Stimulated activated naive CD8-positive, alpha-beta T cell treated with anti-CD3 and anti-CD28 coated beads, Interleukin-15, amount 100 ng/mL, for 72 hours (primary cell): ENCODE measurements at regions not wholly inside any gene's neighbourhood (a gene's known extent, or its start where the extent isn't known, plus 50 kb on each side); places are given as distances from the start of the nearest gene placed in this dataset.

ENCODE experiments used
- ATAC-seq: fragments of 150-1000 bp; cut with Tn5 transposase; 2 replicates; pipeline ENCODE4 v1.10.0; 2021; ENCODE audit warnings: mild to moderate bottlenecking, moderate library complexity
- DNase-seq, 2 donors: peaks; one replicate each; pipeline ENCODE4 v3.0.0; 2021 to 2022
- H3K27ac Mint-ChIP-seq, 2 donors: one replicate each; pipeline ENCODE4 v1.8.0; 2022; ENCODE audit warnings: mild to moderate bottlenecking in 2 of 2, mixed read lengths in 2 of 2, moderate library complexity in 2 of 2
- H3K27me3 Mint-ChIP-seq: one replicate; pipeline ENCODE4 v1.8.0; 2022; ENCODE audit warnings: mixed read lengths
- H3K4me1 Mint-ChIP-seq: one replicate; pipeline ENCODE4 v1.8.0; 2022; ENCODE audit warnings: mild to moderate bottlenecking, mixed read lengths
- H3K4me3 Mint-ChIP-seq, 2 donors: one replicate each; pipeline ENCODE4 v1.8.0; 2022; ENCODE audit warnings: mild to moderate bottlenecking in 2 of 2, mixed read lengths in 2 of 2, moderate library complexity in 1 of 2
- H3K9me3 Mint-ChIP-seq, 2 donors: one replicate each; pipeline ENCODE4 v1.8.0; 2022; ENCODE audit warnings: mixed read lengths in 2 of 2

DNA sequence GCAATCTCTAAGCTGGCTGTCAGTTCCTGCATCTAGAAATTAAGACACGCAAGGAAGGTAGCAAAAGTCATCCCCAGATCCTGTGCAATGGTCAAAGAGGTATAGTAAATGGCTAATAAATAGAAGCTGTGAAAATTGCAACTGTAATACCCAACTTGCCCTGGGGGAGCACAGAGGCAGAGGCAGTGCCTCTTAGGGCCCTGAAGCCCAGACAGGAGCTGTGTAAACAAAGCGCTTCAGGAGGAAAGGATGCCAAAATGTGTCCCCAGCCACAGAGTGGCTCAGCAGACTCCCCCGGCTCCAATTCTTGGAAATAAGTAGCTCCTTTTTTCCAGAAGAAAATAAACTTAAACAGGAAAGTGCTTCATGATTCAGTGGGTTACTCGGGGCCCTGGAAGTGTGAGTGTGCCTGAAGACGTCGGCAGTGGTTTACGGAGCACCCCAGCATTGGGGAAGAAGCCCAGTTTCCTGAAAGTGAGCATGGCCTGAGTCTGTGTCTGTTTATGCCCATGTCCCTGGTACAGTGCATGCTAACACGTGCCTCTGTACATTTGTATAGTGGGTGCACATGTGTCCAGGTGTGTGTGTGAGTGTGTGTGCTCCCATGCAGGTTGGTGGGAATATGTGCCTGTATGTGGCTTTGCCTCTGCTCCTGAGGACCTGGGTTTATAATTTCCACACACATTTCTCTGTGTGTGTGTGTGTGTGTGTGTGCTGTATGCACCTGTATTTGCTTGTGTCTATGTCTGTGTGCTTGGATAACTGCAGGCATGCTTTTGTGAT is 246.7 kb downstream of the MAFB start:
- Mint-ChIP-seq H3K27me3 (peaks cover 10% of the 10 kb centered on the region), H3K4me1 (no peaks in the 10 kb centered on the region), H3K4me3 (no peak overlapping the region), H3K27ac (no peak overlapping the region), H3K9me3 (no peaks in the 10 kb centered on the region)
- DNase-seq (no peak), ATAC-seq (no peak)

DNA sequence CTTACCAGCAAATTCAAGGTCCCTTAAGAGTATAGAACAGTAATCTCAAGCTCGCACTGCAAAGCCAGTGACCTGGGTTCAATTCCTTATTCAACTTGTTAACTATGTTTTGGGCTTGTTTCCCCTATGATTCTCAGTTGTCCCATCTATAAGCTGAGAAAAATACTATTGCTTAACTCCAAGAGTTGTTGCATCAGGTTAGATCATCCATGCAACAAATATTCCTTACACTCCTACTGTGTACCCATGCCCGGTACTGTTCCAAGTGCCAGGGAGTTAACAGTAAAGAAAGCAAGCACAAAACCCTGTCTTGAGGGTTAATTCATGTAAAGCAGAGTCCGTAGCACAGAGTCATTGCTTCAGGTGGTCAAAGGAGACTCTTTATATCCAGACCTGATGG is 247.3 kb downstream of the MAFB start:
- ATAC-seq (no peak), DNase-seq (no peak)
- H3K27ac Mint-ChIP-seq = no peak overlapping the region
- H3K4me3 Mint-ChIP-seq = no peak overlapping the region
- H3K9me3 Mint-ChIP-seq = no peaks in the 10 kb centered on the region
- peaks cover 4% of the 10 kb centered on the region for H3K27me3 Mint-ChIP-seq
- H3K4me1 Mint-ChIP-seq = no peaks in the 10 kb centered on the region

DNA sequence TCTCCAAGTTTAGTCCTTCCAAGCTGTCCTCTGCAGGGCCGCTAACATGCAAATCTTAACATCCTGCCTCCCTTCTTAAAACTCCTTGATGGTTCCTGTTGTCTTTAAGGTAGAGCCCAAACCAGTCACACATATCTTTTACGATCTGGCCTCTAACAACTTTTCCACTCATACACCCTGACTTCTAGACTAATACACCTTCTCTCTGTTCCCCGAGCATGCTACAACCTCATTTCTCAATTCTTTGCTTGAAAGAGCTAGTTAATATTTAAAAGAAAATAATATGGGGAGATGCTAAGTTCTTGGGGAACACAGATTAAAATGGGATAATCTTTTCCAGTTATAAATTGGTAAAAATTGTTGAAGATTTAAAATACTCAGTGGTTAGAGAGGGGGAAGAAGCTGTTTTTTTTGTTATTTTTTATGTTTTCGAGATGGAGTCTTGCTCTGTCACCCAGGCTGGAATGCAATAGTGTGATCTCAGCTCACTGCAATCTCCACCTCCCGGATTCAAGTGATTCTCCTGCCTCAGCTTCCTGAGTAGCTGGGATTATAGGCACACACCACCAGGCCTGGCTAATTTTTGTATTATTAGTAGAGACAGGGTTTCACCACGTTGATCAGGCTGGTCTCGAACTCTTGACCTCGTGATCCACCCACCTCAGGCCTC is 250.7 kb downstream of the MAFB start:
- ATAC-seq (no peak), DNase-seq (no peak)
- H3K4me1 Mint-ChIP-seq = no peaks in the 10 kb centered on the region
- no peaks in the 10 kb centered on the region for H3K9me3 Mint-ChIP-seq
- peaks cover 1% of the 10 kb centered on the region for H3K27me3 Mint-ChIP-seq
- no peak overlapping the region for H3K27ac Mint-ChIP-seq
- H3K4me3 Mint-ChIP-seq = no peak overlapping the region

DNA sequence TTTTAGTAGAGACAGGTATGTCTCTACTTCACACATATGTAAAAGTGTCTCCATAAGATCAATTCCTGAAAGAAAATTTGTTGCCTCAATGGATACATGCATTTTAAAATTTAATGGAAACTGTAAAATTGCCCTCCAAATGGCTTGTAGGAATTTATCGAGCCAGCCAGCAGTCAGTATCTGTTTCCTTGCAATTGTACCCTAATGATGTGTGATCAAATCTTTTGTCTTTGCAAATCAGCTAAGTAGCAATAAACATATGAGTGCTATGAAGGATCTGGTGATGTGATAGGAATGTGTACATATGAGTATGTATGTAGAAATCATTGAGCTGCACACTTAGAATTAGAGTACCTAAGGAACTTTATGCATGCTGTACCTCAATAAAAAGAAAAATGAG is 253.0 kb downstream of the MAFB start:
- peaks cover 14% of the 10 kb centered on the region for H3K27me3 Mint-ChIP-seq
- H3K9me3 Mint-ChIP-seq = no peaks in the 10 kb centered on the region
- ATAC-seq = no peak
- no peak overlapping the region for H3K4me3 Mint-ChIP-seq
- H3K4me1 Mint-ChIP-seq = no peaks in the 10 kb centered on the region
- H3K27ac Mint-ChIP-seq = no peak overlapping the region
- no peak for DNase-seq

DNA sequence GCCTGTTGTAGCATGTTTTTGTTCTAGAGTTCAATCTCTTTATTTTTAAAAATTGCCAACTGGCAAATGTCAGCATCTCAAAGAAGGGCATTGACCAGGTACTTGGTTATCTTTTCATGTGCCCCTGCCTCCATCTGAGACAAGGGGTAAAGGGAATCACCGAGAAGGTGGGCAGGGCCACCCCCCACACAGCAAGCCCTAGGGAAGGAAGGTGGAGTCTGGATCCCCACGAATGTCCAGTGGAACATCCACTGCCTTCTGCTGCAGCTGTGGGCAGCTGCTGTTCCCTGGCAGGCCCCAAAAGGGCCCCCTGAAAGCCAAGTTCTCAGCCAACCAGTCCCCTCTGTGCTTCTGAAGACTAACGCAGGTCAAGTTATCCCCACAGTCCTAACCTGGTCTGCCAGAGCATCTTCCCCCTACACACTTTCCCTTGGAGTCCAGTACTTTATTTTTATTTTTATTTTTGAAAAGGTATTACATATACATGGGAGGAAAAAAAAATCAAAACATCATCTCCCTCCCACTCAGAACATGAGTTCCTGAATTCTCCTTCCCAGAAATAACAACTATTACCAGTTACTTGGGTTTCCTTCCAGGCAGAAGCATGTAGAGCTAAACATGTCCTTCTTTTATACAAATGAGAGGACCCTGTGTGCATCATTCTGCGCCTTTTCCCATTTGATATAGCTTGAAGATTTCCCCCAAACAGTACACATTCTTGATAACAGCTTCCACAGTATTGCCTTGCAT is 253.7 kb downstream of the MAFB start:
- H3K9me3 Mint-ChIP-seq = no peaks in the 10 kb centered on the region
- H3K27ac Mint-ChIP-seq = no peak overlapping the region
- H3K4me3 Mint-ChIP-seq = no peak overlapping the region
- DNase-seq (no peak), ATAC-seq (no peak)
- H3K27me3 Mint-ChIP-seq = peaks cover 14% of the 10 kb centered on the region
- no peaks in the 10 kb centered on the region for H3K4me1 Mint-ChIP-seq

DNA sequence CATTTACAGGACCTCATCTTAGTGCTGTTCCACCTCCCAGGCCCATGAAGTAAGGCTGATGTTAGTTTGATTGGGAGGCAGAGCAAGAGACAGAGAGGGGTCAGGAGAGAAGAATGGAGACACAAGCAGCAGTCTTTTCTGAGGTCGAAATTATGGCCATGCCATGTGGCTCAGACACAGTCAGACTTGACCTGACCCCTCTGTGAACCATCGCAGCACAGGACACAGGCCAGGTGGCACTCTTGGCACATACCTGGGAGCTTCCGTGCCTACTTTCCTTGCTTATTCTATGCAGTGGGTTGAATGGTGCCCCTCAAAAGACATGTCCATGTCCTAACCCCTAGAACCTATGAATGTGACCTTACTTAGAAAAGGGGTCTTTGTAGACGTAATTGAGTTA is 254.9 kb downstream of the MAFB start:
- H3K9me3 Mint-ChIP-seq = no peaks in the 10 kb centered on the region
- no peaks in the 10 kb centered on the region for H3K4me1 Mint-ChIP-seq
- DNase-seq (no peak), ATAC-seq (no peak)
- H3K27me3 Mint-ChIP-seq = peaks cover 14% of the 10 kb centered on the region
- no peak overlapping the region for H3K4me3 Mint-ChIP-seq
- H3K27ac Mint-ChIP-seq = no peak overlapping the region

DNA sequence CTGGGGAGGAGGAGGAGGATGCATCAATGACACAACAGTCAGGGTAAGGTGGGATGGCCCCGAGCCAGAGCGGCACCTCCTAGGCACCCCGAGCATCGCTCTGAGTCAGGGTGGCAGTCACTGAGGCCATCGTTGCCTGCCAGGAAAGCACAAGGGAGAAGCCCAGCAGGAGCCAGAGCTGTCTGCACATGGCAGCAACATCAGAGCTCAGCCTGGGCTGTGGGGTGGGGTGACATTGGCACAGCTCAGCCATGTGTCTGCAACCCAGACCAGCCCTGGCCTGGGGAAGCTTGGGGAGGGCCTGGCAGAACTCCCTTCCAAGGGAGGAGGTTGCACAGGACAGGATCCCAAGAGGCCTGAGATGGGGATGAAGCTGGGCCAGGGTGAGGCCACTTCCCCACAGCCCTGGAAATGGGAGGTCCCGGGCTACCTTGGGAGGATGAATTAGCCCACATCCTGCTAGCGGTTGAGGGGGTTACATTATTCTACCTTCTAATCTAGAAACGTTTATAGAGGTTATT is 255.6 kb downstream of the MAFB start:
- H3K9me3 Mint-ChIP-seq = no peaks in the 10 kb centered on the region
- no peak for ATAC-seq
- no peak overlapping the region for H3K27ac Mint-ChIP-seq

DNA sequence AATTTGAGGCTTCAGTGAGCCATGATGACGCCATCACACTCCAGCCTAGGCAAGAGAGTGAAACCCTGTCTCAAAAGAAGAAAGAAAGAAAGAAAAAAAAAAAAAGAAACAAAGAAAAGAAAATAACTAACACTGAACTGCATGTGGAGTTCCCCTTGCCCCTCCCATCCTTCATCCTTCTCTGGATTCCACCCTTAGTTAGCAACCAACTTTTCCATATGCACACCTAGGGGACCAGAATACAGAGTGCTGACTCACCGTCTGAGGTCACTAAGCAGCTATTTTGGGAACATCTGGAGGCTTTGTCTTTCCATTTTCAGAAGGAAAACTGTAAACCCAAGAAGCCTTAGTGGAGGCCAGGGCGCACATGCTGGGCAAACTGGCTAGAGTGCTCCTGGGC is 257.4 kb downstream of the MAFB start:
- Mint-ChIP-seq H3K4me1 (no peaks in the 10 kb centered on the region), H3K27ac (no peak overlapping the region), H3K9me3 (no peaks in the 10 kb centered on the region), H3K4me3 (no peak overlapping the region), H3K27me3 (peaks cover 14% of the 10 kb centered on the region)
- DNase-seq = no peak
- no peak for ATAC-seq

More for the DNA sequence above, 255.6 kb downstream of the MAFB start:
- H3K4me3 Mint-ChIP-seq = no peak overlapping the region
- no peak for DNase-seq
- no peaks in the 10 kb centered on the region for H3K4me1 Mint-ChIP-seq
- H3K27me3 Mint-ChIP-seq = peaks cover 14% of the 10 kb centered on the region

DNA sequence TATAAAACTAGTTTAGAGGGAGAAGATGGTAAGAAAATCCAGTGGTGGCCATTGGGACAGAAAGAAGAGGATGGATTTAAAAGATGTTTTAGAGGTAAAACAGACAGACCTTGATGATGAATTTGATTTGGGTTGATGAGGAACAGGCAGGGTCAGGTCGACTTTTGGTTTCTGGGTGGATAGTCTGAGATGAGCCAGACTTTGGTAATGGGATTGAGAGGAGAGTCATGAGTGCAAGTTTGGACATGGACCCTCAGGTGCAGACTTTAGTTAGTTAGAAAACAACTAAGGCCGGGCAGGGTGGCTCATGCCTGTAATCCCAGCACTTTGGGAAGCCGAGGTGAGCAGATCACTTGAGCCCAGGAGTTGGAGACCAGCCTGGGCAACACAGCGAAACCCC is 257.9 kb downstream of the MAFB start:
- no peaks in the 10 kb centered on the region for H3K9me3 Mint-ChIP-seq
- no peaks in the 10 kb centered on the region for H3K4me1 Mint-ChIP-seq
- H3K27me3 Mint-ChIP-seq = peaks cover 14% of the 10 kb centered on the region
- DNase-seq (no peak), ATAC-seq (no peak)
- H3K4me3 Mint-ChIP-seq = no peak overlapping the region
- no peak overlapping the region for H3K27ac Mint-ChIP-seq

DNA sequence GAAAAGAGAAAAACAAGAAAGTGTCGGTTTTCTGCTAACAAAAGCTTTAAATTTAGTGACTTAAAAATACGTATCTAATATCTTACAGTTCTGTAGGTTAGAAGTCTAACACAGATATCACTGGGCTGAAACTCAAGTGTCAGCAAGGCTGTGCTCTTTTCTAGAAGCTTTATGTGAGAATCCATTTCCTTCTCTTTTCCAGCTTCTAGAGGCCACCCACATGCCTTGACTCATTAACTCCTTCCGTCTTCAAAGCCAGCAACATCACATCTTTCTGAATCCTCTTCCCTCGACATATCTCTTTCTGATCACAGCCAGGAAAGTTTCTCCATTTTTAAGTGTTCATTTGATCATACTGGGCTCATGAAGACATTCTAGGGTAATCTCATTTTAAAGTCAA is 262.0 kb downstream of the MAFB start:
- Mint-ChIP-seq H3K9me3 (peaks cover 0 to 5% of the 10 kb centered on the region in 2 donors), H3K4me3 (no peak overlapping the region), H3K27me3 (peaks cover 4% of the 10 kb centered on the region), H3K27ac (no peak overlapping the region), H3K4me1 (no peaks in the 10 kb centered on the region)
- DNase-seq = no peak
- no peak for ATAC-seq

DNA sequence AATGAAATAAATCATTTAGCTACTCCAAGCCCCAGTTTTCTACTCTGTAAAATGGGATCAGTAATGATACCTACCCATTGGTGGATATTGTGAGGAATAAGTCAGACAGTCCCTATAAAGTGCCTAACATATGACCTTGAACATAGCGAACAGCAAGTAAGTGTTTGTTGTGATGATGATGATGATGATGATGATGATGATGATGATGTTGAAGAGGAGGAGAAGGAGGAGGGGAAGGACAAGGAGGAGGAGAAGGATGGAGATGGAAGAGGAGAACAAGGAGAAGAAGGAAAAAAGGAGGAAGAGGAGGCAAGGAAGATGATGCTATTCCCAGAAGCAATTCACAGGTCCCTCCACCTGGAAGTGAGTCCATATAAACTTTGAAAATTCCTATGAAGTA is 264.3 kb downstream of the MAFB start:
- H3K4me1 Mint-ChIP-seq = no peaks in the 10 kb centered on the region
- ATAC-seq (no peak), DNase-seq (no peak)
- H3K27me3 Mint-ChIP-seq = no peaks in the 10 kb centered on the region
- no peak overlapping the region for H3K27ac Mint-ChIP-seq
- no peak overlapping the region for H3K4me3 Mint-ChIP-seq
- H3K9me3 Mint-ChIP-seq = peaks cover 0 to 5% of the 10 kb centered on the region in 2 donors

DNA sequence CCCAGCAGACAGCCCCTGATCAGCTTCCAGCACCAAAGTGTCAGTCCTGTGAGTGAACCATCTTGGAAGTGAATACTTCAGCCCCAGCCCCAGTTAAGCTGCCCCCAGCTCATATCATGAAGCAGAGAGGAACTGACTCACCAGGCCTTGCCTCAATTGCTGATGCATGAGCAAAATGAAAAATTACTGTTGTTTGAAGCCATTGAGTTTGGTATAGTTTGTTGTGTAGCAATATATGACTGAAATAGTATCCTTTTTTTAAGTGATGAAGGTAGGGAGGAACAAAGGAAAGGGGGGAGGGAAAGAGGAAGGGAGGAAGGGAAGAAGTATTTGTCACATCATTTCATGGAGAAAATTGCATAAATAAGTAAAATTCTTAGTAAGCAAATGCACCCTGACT is 266.4 kb downstream of the MAFB start:
- ATAC-seq (no peak), DNase-seq (no peak)
- Mint-ChIP-seq H3K4me3 (no peak overlapping the region), H3K27me3 (no peaks in the 10 kb centered on the region), H3K4me1 (no peaks in the 10 kb centered on the region), H3K27ac (no peak overlapping the region), H3K9me3 (peaks cover 0 to 5% of the 10 kb centered on the region in 2 donors)

DNA sequence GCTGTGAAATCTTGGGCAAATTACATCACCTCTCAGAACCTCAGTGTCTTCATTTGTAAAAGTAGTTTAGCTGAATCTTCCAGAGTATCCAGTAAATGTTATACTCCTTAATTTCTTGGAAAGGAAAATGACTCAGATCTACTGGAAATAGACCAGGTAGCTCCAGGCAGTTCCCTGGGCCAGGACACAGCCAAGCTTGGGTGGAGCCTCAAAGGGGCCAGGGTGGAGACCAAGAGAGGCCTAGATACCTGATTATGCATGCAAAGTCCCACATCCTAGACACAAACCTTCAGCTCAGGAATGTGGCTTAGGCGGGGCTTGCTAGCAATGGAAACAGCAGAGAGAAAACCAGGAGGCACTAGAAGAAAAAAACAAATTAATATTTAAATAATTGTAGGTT is 272.8 kb downstream of the MAFB start:
- no peak for DNase-seq

DNA sequence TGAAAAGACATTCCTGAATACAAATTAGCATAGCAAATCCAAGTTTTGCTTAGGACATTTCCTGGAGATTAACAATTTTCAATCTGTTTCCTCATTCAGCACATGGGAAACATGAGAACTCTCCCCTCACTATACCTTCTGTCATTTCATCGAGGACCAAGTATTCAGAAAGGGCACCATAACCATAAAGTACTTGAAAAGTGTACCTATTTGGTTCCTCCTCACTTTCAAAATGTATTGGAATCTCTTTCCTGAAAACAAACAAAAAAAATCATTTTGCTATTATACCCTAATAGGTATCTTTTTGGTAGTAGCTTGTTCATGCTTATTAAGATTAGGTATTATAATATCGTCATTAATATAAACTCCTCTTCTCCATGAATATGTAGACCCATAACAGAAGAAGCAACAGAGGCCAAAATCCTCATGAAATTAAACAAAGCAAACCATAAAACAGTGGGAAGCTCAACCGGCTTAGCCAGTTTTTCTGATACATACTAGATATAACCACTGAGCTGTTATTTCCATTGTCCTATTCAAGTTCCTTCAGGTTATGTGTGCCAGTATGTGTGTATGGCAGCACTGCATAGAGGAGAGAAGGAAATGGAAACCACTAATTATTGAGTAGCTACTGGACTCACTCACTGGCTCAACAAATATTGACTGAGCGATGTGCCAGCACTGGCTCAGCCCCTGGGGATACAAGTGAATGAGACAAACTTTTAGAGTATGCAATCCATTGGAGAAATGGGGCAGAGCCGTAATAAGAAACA is 274.0 kb downstream of the MAFB start:
- H3K4me1 Mint-ChIP-seq = no peaks in the 10 kb centered on the region
- no peak overlapping the region for H3K4me3 Mint-ChIP-seq
- peak overlapping the region in 1 of 2 donors; percentile 30 for H3K27ac Mint-ChIP-seq
- no peak for DNase-seq
- H3K27me3 Mint-ChIP-seq = no peaks in the 10 kb centered on the region
- ATAC-seq = no peak
- peaks cover 7% of the 10 kb centered on the region in 2 donors for H3K9me3 Mint-ChIP-seq

More for the DNA sequence above, 272.8 kb downstream of the MAFB start:
- no peaks in the 10 kb centered on the region for H3K27me3 Mint-ChIP-seq
- H3K9me3 Mint-ChIP-seq = peaks cover 7% of the 10 kb centered on the region in 2 donors
- H3K27ac Mint-ChIP-seq = no peak overlapping the region
- no peak overlapping the region for H3K4me3 Mint-ChIP-seq
- ATAC-seq = no peak
- H3K4me1 Mint-ChIP-seq = no peaks in the 10 kb centered on the region

DNA sequence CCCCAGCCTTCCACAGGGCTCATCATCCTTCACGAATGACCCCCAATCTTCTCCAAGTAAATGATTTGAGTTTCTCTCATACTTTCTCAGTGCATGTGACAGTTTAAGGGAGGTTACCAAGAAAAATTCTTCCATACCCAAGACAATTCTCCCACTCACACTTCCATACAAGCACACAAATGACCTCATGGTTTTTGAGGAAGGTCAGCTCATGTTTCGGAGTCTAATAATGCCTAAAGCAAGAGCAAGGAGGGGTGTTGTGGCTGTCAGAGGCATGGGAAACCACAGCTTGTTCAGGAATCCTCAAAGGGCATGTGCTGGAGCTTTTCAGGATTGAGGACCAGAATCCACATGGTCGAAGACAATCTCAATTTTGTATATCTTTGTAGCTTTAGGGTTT is 279.0 kb downstream of the MAFB start:
- no peak overlapping the region for H3K27ac Mint-ChIP-seq
- no peaks in the 10 kb centered on the region for H3K9me3 Mint-ChIP-seq
- H3K4me3 Mint-ChIP-seq = no peak overlapping the region
- no peaks in the 10 kb centered on the region for H3K27me3 Mint-ChIP-seq
- DNase-seq = no peak
- ATAC-seq = no peak
- no peaks in the 10 kb centered on the region for H3K4me1 Mint-ChIP-seq
